ENCODE measurements at regions not wholly inside any gene's neighbourhood (a gene's known extent, or its start where the extent isn't known, plus 50 kb on each side); places are given as distances from the start of the nearest gene placed in this dataset.

GRCh38 chr11:27968461-27968860 lies 139.5 kb downstream of the KIF18A start:
- H3K9me3 ChIP-seq (ENCODE audit: control insufficient read depth, insufficient read depth, low read length) = no peaks in the 10 kb centered on the region
- no peaks in the 10 kb centered on the region for H3K36me3 ChIP-seq (ENCODE audit: control insufficient read depth, insufficient read depth, low read length)
- no peaks in the 10 kb centered on the region for H3K27me3 ChIP-seq (ENCODE audit: control insufficient read depth, insufficient read depth, low read length)
- no peak overlapping the region for H3K9ac ChIP-seq (ENCODE audit: low read depth, low read length)
- peaks cover 27% of the 10 kb centered on the region for H3K4me1 ChIP-seq (ENCODE audit: control insufficient read depth, insufficient read depth, low read length)
- H3K4me3 ChIP-seq (ENCODE audit: low read depth, low read length) = no peak overlapping the region

DNA sequence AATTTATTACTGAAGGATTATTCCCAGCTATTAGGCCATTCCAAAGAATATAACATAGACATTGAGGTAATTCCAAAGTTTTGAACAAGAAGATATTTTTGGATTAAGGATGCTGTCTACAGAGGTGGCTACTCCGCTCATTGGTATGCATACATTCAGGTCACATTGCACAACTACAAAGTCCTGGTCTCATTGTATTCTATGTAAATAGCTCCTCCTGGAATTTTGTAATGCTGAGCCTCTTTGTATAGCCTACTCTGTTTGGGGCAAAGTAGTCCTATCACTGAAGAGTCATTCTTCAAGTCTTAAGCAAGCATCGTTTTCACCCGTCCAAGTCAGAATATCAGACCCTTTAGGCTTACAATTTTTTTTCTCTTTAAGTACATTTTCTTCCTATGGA lies 142.4 kb downstream of the KIF18A start:
- no peaks in the 10 kb centered on the region for H3K9me3 ChIP-seq (ENCODE audit: control insufficient read depth, insufficient read depth, low read length)
- no peak overlapping the region for H3K9ac ChIP-seq (ENCODE audit: low read depth, low read length)
- no peaks in the 10 kb centered on the region for H3K27me3 ChIP-seq (ENCODE audit: control insufficient read depth, insufficient read depth, low read length)
- H3K36me3 ChIP-seq (ENCODE audit: control insufficient read depth, insufficient read depth, low read length) = no peaks in the 10 kb centered on the region
- no peak overlapping the region for H3K4me3 ChIP-seq (ENCODE audit: low read depth, low read length)
- H3K4me1 ChIP-seq (ENCODE audit: control insufficient read depth, insufficient read depth, low read length) = peaks cover 30% of the 10 kb centered on the region

- Histone ChIP-seq H3K36me3 (ENCODE audit: control insufficient read depth, insufficient read depth, low read length) (no peaks in the 10 kb centered on the region), H3K27me3 (ENCODE audit: control insufficient read depth, insufficient read depth, low read length) (no peaks in the 10 kb centered on the region)
Measured at GRCh38 chr11:27963370-27963769, 144.6 kb downstream of the KIF18A start.

DNA sequence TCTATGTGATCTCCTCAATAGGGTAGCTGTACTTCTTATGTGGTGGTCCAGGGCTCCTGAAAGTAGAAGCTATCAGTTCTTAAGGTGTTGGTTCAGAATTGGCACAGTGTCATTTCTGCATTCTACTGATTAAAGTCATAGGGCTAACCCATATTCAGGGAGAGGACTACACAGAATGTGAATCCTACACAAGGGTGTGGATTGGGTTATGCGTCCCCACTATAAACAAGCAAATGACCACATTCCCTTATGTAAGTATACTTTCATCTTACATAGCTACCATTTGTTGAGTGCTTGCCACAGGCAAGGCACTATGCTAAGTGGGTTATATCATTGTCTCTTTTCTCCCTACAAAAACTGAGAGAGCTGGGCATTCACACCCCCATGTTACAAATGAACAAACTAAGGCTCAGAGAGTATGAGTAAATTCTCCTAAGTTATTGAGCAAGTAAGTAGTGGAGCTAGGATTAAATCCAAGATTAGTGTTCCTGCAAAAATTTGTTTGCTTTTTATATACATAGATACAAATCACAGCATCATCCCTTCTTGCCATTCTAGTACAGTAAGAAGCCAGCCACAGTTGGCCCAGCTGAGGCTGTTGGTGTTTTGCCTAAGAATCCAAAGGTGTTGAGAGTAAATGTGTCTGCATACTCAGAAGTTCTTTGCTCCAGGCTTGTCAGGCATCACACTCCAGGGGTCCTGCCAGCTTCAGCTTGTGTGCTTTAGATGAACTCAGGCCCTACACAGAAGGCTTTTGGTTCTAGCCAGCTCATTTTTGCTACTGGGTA lies 157.8 kb downstream of the KIF18A start:
- Histone ChIP-seq H3K36me3 (ENCODE audit: control insufficient read depth, insufficient read depth, low read length) (no peaks in the 10 kb centered on the region), H3K27me3 (ENCODE audit: control insufficient read depth, insufficient read depth, low read length) (no peaks in the 10 kb centered on the region), H3K9me3 (ENCODE audit: control insufficient read depth, insufficient read depth, low read length) (no peaks in the 10 kb centered on the region), H3K4me3 (ENCODE audit: low read depth, low read length) (no peak overlapping the region), H3K9ac (ENCODE audit: low read depth, low read length) (no peak overlapping the region), H3K4me1 (ENCODE audit: control insufficient read depth, insufficient read depth, low read length) (no peaks in the 10 kb centered on the region)

More at GRCh38 chr11:27963370-27963769, 144.6 kb downstream of the KIF18A start:
- Histone ChIP-seq H3K4me1 (ENCODE audit: control insufficient read depth, insufficient read depth, low read length) (peaks cover 30% of the 10 kb centered on the region), H3K9ac (ENCODE audit: low read depth, low read length) (no peak overlapping the region), H3K4me3 (ENCODE audit: low read depth, low read length) (no peak overlapping the region), H3K9me3 (ENCODE audit: control insufficient read depth, insufficient read depth, low read length) (no peaks in the 10 kb centered on the region)

DNA sequence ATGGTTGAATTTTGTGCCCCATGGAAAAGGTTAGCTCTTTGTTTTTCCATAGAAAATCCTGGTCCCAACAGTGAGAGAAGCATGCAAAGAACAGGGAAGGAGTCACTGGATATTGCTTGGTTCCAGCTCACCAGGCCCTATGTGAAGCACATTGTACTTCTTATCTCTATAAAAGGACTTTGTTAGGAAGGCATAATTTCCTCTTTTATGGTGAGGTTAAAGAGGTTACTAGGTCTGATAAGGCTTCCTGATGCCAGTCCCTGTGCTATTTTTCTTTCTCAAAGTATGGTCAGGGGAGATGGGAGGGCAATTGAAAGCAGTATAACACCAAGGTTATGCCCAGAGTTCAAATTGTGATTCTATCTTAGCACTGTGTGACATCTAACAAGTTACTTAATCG lies 162.6 kb downstream of the KIF18A start:
- no peaks in the 10 kb centered on the region for H3K36me3 ChIP-seq (ENCODE audit: control insufficient read depth, insufficient read depth, low read length)
- no peaks in the 10 kb centered on the region for H3K9me3 ChIP-seq (ENCODE audit: control insufficient read depth, insufficient read depth, low read length)
- H3K4me1 ChIP-seq (ENCODE audit: control insufficient read depth, insufficient read depth, low read length) = no peaks in the 10 kb centered on the region
- H3K9ac ChIP-seq (ENCODE audit: low read depth, low read length) = no peak overlapping the region
- H3K27me3 ChIP-seq (ENCODE audit: control insufficient read depth, insufficient read depth, low read length) = no peaks in the 10 kb centered on the region
- H3K4me3 ChIP-seq (ENCODE audit: low read depth, low read length) = no peak overlapping the region

- Histone ChIP-seq H3K27me3 (ENCODE audit: control insufficient read depth, insufficient read depth, low read length) (peaks cover under 1% of the 10 kb centered on the region), H3K9ac (ENCODE audit: low read depth, low read length) (no peak overlapping the region), H3K9me3 (ENCODE audit: control insufficient read depth, insufficient read depth, low read length) (peaks cover 11% of the 10 kb centered on the region), H3K4me3 (ENCODE audit: low read depth, low read length) (no peak overlapping the region), H3K36me3 (ENCODE audit: control insufficient read depth, insufficient read depth, low read length) (no peaks in the 10 kb centered on the region), H3K4me1 (ENCODE audit: control insufficient read depth, insufficient read depth, low read length) (peaks cover 9% of the 10 kb centered on the region)
Measured at GRCh38 chr11:27938011-27938410, 169.9 kb downstream of the KIF18A start.

DNA sequence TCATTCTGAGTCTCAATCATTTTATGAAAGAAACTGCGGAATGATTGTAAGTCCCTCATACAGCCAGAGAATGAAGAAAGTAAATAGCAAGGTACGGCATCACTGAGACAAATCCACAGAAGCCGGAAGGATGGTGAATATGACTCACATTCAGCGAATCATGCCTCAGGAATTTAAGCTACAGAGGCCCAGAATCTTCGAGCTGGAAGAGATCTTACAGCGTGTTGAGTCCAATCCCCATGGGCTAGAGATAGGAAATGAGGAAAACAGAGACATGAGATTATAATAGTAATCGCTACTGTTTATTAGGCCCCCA lies 173.2 kb downstream of the KIF18A start:
- peaks cover 9% of the 10 kb centered on the region for H3K4me1 ChIP-seq (ENCODE audit: control insufficient read depth, insufficient read depth, low read length)
- H3K4me3 ChIP-seq (ENCODE audit: low read depth, low read length) = no peak overlapping the region
- H3K9me3 ChIP-seq (ENCODE audit: control insufficient read depth, insufficient read depth, low read length) = peaks cover 11% of the 10 kb centered on the region
- H3K9ac ChIP-seq (ENCODE audit: low read depth, low read length) = no peak overlapping the region
- no peaks in the 10 kb centered on the region for H3K36me3 ChIP-seq (ENCODE audit: control insufficient read depth, insufficient read depth, low read length)
- H3K27me3 ChIP-seq (ENCODE audit: control insufficient read depth, insufficient read depth, low read length) = peaks cover 5% of the 10 kb centered on the region

GRCh38 chr11:27933992-27934829 lies 173.7 kb downstream of the KIF18A start:
- H3K4me1 ChIP-seq (ENCODE audit: control insufficient read depth, insufficient read depth, low read length) = peaks cover 9% of the 10 kb centered on the region
- no peaks in the 10 kb centered on the region for H3K36me3 ChIP-seq (ENCODE audit: control insufficient read depth, insufficient read depth, low read length)
- H3K27me3 ChIP-seq (ENCODE audit: control insufficient read depth, insufficient read depth, low read length) = peaks cover 5% of the 10 kb centered on the region
- no peak overlapping the region for H3K9ac ChIP-seq (ENCODE audit: low read depth, low read length)
- H3K4me3 ChIP-seq (ENCODE audit: low read depth, low read length) = no peak overlapping the region
- H3K9me3 ChIP-seq (ENCODE audit: control insufficient read depth, insufficient read depth, low read length) = peaks cover 11% of the 10 kb centered on the region

GRCh38 chr11:27931770-27932169 lies 176.2 kb downstream of the KIF18A start:
- Histone ChIP-seq H3K9ac (ENCODE audit: low read depth, low read length) (no peak overlapping the region), H3K4me3 (ENCODE audit: low read depth, low read length) (no peak overlapping the region), H3K4me1 (ENCODE audit: control insufficient read depth, insufficient read depth, low read length) (peaks cover 9% of the 10 kb centered on the region)

DNA sequence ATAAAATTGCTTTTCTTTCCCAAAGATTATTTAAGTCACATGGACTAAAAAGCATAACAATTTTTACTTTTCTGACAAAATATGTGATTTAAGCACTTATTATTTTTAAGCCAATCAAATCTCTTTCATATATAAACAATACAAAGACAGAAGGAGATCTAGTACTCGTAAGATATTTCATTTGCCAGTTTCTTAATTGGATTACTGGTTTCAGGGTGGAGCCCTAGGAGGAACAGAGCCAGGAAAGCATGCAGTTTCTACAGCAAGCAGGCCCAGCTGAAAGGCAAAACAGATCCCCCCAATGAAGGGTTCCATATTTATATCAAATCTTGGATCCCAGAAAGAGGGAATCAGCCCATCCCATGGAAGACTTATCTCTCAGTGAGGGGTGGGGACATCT lies 177.0 kb downstream of the KIF18A start:
- Histone ChIP-seq H3K4me3 (ENCODE audit: low read depth, low read length) (no peak overlapping the region), H3K36me3 (ENCODE audit: control insufficient read depth, insufficient read depth, low read length) (no peaks in the 10 kb centered on the region), H3K9ac (ENCODE audit: low read depth, low read length) (no peak overlapping the region), H3K9me3 (ENCODE audit: control insufficient read depth, insufficient read depth, low read length) (no peaks in the 10 kb centered on the region), H3K4me1 (ENCODE audit: control insufficient read depth, insufficient read depth, low read length) (peaks cover 9% of the 10 kb centered on the region), H3K27me3 (ENCODE audit: control insufficient read depth, insufficient read depth, low read length) (peaks cover 5% of the 10 kb centered on the region)

More at GRCh38 chr11:27931770-27932169, 176.2 kb downstream of the KIF18A start:
- Histone ChIP-seq H3K36me3 (ENCODE audit: control insufficient read depth, insufficient read depth, low read length) (no peaks in the 10 kb centered on the region), H3K27me3 (ENCODE audit: control insufficient read depth, insufficient read depth, low read length) (peaks cover 5% of the 10 kb centered on the region), H3K9me3 (ENCODE audit: control insufficient read depth, insufficient read depth, low read length) (no peaks in the 10 kb centered on the region)

DNA sequence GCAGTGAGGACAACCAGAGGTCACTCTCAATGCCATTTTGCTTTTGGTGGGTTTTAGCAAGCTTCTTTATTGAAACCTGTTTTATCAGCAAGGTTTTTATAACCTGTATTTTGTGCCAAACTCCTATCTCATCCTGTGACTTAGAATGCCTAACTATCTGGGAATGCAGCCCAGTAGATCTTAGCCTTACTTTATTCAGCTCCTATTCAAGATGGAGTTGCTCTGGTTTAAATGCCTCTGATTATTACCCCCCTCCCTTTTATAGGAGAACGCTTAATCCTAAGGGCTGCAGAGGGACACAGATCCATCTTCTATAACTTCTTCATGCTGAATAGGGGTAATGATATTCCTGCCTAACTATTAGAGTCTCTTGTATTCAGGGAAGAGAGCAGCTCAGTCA lies 179.1 kb downstream of the KIF18A start:
- H3K27me3 ChIP-seq (ENCODE audit: control insufficient read depth, insufficient read depth, low read length) = peaks cover 5% of the 10 kb centered on the region
- no peaks in the 10 kb centered on the region for H3K36me3 ChIP-seq (ENCODE audit: control insufficient read depth, insufficient read depth, low read length)
- no peak overlapping the region for H3K9ac ChIP-seq (ENCODE audit: low read depth, low read length)
- H3K4me1 ChIP-seq (ENCODE audit: control insufficient read depth, insufficient read depth, low read length) = peaks cover 3% of the 10 kb centered on the region
- H3K4me3 ChIP-seq (ENCODE audit: low read depth, low read length) = no peak overlapping the region
- H3K9me3 ChIP-seq (ENCODE audit: control insufficient read depth, insufficient read depth, low read length) = no peaks in the 10 kb centered on the region

GRCh38 chr11:27926981-27927481 lies 180.9 kb downstream of the KIF18A start:
- H3K4me1 ChIP-seq (ENCODE audit: control insufficient read depth, insufficient read depth, low read length) = no peaks in the 10 kb centered on the region
- H3K4me3 ChIP-seq (ENCODE audit: low read depth, low read length) = no peak overlapping the region
- no peak overlapping the region for H3K9ac ChIP-seq (ENCODE audit: low read depth, low read length)
- H3K9me3 ChIP-seq (ENCODE audit: control insufficient read depth, insufficient read depth, low read length) = no peaks in the 10 kb centered on the region
- H3K36me3 ChIP-seq (ENCODE audit: control insufficient read depth, insufficient read depth, low read length) = no peaks in the 10 kb centered on the region
- peaks cover 3% of the 10 kb centered on the region for H3K27me3 ChIP-seq (ENCODE audit: control insufficient read depth, insufficient read depth, low read length)
